GM12891 (cell line): ENCODE measurements at regions not wholly inside any gene's neighbourhood (a gene's known extent, or its start where the extent isn't known, plus 50 kb on each side); places are given as distances from the start of the nearest gene placed in this dataset.

ENCODE experiments used
- POLR2A ChIP-seq: IDR thresholded peaks from 2 replicates; pipeline ENCODE4 v1.6.1; 2011; ENCODE audit warnings: low read depth, low read length, control low read depth
- POLR2AphosphoS5 ChIP-seq: IDR thresholded peaks from 2 replicates; pipeline ENCODE4 v1.6.1; 2011; ENCODE audit warnings: low read depth, low read length, control low read depth
- POU2F2 ChIP-seq: IDR thresholded peaks from 2 replicates; pipeline ENCODE4 v1.6.1; 2011; ENCODE audit warnings: low read depth, mild to moderate bottlenecking, control low read depth, low read length, moderate library complexity
- SPI1 ChIP-seq: IDR thresholded peaks from 2 replicates; pipeline ENCODE4 v1.6.1; 2011; ENCODE audit warnings: low read depth, low read length, control low read depth
- TAF1 ChIP-seq: IDR thresholded peaks from 2 replicates; pipeline ENCODE4 v1.6.1; 2011; ENCODE audit warnings: low read depth, low read length, control low read depth

DNA sequence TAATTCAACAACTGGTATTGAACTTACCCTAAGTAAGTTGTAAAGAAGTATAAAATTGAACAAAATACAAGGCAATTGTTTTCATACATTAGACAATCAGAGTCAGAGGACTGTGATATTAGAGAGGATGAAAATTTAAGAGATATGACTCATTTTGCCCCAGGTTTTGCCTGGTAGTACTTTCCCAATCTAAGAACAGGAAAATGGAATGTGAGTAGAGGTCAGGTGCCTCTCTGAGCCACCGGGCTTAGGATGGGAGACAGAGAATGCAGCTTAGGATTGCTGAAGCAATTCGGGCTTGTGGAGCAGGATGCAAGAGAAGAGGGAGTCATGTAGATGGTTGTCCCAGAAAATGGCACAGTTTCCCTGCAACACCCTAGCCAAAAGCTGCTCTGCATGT is 219.7 kb upstream of the CHST9 start:
- no peak for TF ChIP-seq POLR2A
- TF ChIP-seq POU2F2 = no peak
- TF ChIP-seq POLR2AphosphoS5 = no peak
- no peak for TF ChIP-seq TAF1
- TF ChIP-seq SPI1 = no peak
